ENCODE measurements at regions not wholly inside any gene's neighbourhood (a gene's known extent, or its start where the extent isn't known, plus 50 kb on each side); places are given as distances from the start of the nearest gene placed in this dataset.

DNA sequence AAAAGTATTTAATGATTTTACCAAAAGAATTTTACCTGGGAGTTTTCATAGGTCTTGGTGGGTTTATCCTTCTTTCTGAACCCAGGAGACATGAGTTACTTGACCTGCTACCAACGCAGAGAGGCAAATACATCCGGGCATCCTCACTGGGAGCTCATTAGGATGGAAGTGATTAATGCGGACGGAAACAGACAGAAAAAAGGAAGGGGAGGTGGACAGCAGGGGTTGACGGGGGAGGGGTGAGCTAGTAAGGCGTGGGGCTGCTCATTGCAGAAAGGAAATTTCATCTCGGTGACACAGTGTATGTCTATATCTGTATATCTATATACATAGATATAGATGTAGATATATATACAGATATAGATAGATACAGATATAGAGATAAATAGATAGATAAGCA lies 408.2 kb upstream of the ADARB2 start:
- TF ChIP-seq, protein P1, sequence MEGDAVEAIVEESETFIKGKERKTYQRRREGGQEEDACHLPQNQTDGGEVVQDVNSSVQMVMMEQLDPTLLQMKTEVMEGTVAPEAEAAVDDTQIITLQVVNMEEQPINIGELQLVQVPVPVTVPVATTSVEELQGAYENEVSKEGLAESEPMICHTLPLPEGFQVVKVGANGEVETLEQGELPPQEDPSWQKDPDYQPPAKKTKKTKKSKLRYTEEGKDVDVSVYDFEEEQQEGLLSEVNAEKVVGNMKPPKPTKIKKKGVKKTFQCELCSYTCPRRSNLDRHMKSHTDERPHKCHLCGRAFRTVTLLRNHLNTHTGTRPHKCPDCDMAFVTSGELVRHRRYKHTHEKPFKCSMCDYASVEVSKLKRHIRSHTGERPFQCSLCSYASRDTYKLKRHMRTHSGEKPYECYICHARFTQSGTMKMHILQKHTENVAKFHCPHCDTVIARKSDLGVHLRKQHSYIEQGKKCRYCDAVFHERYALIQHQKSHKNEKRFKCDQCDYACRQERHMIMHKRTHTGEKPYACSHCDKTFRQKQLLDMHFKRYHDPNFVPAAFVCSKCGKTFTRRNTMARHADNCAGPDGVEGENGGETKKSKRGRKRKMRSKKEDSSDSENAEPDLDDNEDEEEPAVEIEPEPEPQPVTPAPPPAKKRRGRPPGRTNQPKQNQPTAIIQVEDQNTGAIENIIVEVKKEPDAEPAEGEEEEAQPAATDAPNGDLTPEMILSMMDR (IDR thresholded peaks at IDR 0.05; ENCODE audit: extremely low read depth, missing control alignments): no peak
- no peak for DNase-seq (ENCODE audit: low spot score)

DNA sequence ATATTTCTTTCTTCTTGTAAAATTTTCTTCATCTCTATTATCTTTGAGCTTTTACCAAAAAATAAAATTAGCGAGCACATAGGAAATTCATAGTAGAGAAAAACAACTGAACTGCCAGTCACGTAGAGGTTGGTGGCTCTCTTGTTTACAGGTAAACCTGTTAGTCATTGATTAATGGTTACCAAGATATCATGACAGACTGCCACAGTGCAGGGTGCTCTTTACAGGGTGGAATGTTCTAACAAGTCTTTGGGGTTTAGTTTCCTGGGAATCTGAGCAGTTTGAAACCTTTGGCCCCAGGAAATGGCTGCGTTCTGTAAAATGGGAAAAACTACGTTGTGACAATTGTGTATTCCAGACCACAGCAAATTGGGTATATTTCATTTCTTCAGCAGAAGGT lies 407.3 kb upstream of the ADARB2 start:
- TF ChIP-seq, protein P1 (IDR thresholded peaks at IDR 0.05; ENCODE audit: extremely low read depth, missing control alignments): no peak
- DNase-seq (ENCODE audit: low spot score): no peak

DNA sequence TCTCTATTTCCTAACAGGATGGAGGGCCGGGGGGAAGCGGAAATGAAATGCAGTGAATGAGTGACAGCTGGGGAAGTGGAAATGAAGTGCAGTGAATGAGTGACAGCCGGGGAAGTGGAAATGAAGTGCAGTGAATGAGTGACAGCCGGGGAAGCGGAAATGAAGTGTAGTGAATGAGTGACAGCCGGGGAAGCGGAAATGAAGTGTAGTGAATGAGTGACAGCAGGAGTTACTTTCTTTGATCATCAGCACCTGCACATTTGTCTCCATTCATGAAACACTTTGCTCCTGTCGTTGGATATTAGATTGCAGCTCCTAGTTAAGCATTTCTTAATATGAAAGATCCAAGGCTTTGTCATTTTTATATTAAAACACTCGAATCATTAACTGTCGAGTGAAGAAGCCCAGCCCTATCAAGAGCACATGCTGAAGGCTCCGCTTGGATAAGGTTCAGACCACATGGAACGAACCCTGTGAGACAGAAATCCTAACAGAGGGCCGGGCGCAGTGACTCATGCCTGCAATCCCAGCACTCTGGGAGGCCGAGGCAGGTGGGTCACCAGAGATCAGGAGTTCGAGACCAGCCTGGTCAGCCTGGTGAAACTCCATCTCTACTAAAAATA lies 406.0 kb upstream of the ADARB2 start:
- TF ChIP-seq, protein P1 (IDR thresholded peaks at IDR 0.05; ENCODE audit: extremely low read depth, missing control alignments): no peak

DNA sequence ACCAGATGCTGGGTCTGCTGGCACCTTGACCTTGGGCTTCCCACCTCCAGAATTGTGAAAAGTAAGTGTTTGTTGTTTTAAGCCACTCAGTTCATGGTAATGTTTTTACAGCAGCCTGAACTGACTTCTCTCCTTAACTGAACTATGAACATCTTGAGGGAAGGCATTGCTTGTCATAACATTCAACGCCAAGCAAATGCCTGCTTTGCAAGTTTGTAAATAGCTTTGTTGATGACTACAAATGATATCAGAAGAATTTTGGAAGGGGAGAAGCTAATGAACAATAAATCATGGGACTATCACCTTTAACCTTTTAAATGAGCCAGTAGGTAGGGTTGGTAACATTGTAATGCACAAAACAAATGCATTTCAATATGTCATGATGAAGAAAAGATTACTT lies 402.4 kb upstream of the ADARB2 start:
- DNase-seq (ENCODE audit: low spot score): no peak
- TF ChIP-seq, protein P1 (IDR thresholded peaks at IDR 0.05; ENCODE audit: extremely low read depth, missing control alignments): no peak

More for the DNA sequence above, 406.0 kb upstream of the ADARB2 start:
- no peak for DNase-seq (ENCODE audit: low spot score)

DNA sequence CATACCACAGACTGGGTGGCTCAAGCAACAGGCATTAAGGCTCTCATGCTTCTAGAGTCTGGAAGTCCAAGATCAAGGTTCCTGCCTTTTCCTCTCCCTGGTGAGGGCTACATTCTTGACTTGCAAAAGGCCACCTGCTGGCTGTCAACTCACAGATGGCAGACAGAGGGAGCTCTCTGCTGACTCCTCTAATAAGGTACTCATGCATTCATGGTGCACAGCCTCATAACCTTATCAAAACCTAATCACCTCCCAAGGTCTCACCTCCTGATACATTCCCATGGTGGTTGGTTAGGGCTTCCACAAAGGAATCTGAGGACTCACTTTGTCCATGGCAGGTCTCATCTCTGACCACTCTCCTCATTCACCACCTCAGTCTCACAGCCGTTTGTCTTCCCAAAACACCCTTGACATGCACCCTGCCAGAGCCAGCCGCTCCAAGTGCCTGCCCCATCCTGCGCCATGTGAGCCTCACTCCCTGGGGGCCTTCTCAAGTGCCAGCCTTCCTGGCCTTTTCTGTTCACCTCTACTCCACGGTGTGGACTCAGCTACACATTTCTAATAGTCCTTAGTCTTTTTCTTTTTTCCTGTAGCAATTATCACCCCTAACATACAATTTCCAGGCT lies 400.3 kb upstream of the ADARB2 start:
- TF ChIP-seq, protein P1 (IDR thresholded peaks at IDR 0.05; ENCODE audit: extremely low read depth, missing control alignments): no peak
- DNase-seq (ENCODE audit: low spot score): peak; percentile 10

DNA sequence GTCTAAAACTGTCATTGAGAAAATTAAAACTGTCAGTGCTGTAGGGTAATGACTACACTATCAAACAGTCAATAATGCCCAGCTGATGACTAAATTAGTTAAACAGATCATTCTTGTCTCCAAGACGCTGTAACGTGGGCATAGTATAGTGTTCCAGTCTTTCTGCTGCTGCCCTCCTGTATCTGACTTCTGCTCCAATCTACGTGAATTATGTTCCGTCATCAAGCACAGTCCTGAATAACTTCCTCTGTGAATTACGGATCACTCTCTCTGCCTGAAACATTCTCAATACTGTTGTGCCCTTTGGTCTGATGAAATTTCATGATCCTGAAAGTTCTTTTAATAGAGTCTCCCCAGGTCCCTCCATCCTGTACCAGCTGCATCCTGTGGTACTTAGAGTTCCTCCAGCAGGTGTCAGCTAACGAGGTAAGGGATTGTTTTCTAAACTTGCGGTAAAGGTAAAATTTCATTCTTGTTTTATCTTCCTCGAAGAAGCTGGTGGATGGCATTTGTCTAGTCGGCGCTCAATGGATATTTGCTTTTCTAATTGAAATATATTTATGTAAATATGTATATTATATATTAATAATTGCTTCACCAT lies 393.5 kb upstream of the ADARB2 start:
- no peak for DNase-seq (ENCODE audit: low spot score)
- TF ChIP-seq, protein P1 (IDR thresholded peaks at IDR 0.05; ENCODE audit: extremely low read depth, missing control alignments): no peak

DNA sequence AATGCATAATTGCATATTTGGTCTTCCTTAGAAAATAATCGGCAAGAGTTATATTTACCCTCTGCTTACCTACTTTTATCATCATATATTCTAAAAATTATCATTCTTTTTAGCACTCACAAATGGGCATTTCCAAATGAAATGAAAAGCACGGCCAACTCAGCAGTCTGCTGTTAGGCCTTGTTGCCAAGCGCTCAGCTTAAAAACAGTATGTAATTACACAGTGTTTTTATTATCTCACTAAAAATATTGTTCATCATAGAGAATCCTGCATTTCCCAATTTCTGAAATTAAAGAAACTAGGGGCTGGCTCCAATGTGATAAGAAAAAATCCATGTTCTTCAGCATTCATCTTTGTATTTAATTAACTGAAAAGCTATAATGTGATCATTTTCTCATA lies 391.7 kb upstream of the ADARB2 start:
- TF ChIP-seq, protein P1 (IDR thresholded peaks at IDR 0.05; ENCODE audit: extremely low read depth, missing control alignments): no peak
- no peak for DNase-seq (ENCODE audit: low spot score)

Measured in GM20000 (cell line).